Neural cell (in vitro differentiated cells): ENCODE measurements at regions not wholly inside any gene's neighbourhood (a gene's known extent, or its start where the extent isn't known, plus 50 kb on each side); places are given as distances from the start of the nearest gene placed in this dataset.

Experiments used
- H2AFZ ChIP-seq: fragments of 200-600, 300-800 bp; sonication (generic), shearing (Covaris generic); 2 replicates; pipeline ENCODE4 v1.6.0; 2014; ENCODE audit warnings: low read depth, mild to moderate bottlenecking, antibody characterized with exemption, low read length, moderate library complexity
- H3F3A ChIP-seq: fragments of 200-600 bp; shearing (Covaris generic); 2 replicates; pipeline ENCODE4 v1.6.1; 2016; ENCODE audit warnings: mild to moderate bottlenecking, moderate library complexity, mixed read lengths, antibody characterized with exemption, low read length; ENCODE audit not compliant: insufficient read depth, poor library complexity, severe bottlenecking
- H3K27ac ChIP-seq: fragments of 200-600, 300-800 bp; sonication (generic), shearing (Covaris generic); 2 replicates; pipeline ENCODE4 v1.5.1; 2014; ENCODE audit warnings: mild to moderate bottlenecking, low read length, moderate library complexity
- H3K27me3 ChIP-seq: fragments of 300-800, 200-600 bp; sonication (generic), shearing (Covaris generic); 2 replicates; pipeline ENCODE4 v1.6.0; 2014; ENCODE audit warnings: mild to moderate bottlenecking, low read depth, low read length, moderate library complexity; ENCODE audit not compliant: insufficient read depth
- H3K36me3 ChIP-seq: fragments of 300-800, 200-600 bp; sonication (generic), shearing (Covaris generic); 2 replicates; pipeline ENCODE4 v1.5.1; 2014; ENCODE audit warnings: mild to moderate bottlenecking, antibody characterized with exemption, low read length, moderate library complexity; ENCODE audit not compliant: insufficient read depth
- H3K4me2 ChIP-seq: fragments of 300-800, 200-600 bp; sonication (generic), shearing (Covaris generic); 2 replicates; pipeline ENCODE4 v1.6.0; 2014; ENCODE audit warnings: mild to moderate bottlenecking, low read length
- H3K4me3 ChIP-seq: fragments of 300-800, 200-600 bp; sonication (generic), shearing (Covaris generic); 2 replicates; pipeline ENCODE4 v1.5.1; 2014; ENCODE audit warnings: mild to moderate bottlenecking, low read length, moderate library complexity
- H3K79me2 ChIP-seq: fragments of 200-600 bp; shearing (Covaris generic); replicated peaks from 2 replicates; pipeline ENCODE4 v1.6.0; 2014; ENCODE audit warnings: mild to moderate bottlenecking, low read length, moderate library complexity; ENCODE audit not compliant: insufficient read depth
- H3K9ac ChIP-seq: fragments of 300-800, 200-600 bp; sonication (generic), shearing (Covaris generic); 2 replicates; pipeline ENCODE4 v1.6.1; 2016; ENCODE audit warnings: mild to moderate bottlenecking, low read length, mixed read lengths
- H3K9me2 ChIP-seq: fragments of 200-600 bp; shearing (Covaris generic); 2 replicates; pipeline ENCODE4 v1.6.1; 2016; ENCODE audit warnings: mild to moderate bottlenecking, low read length, mixed read lengths; ENCODE audit not compliant: insufficient read depth
- H3K9me3 ChIP-seq: fragments of 200-600, 300-800 bp; sonication (generic), shearing (Covaris generic); 2 replicates; pipeline ENCODE4 v1.6.1; 2016; ENCODE audit warnings: mild to moderate bottlenecking, mixed run types, low read length, moderate library complexity, mixed read lengths
- H4K20me1 ChIP-seq: fragments of 200-600 bp; shearing (Covaris generic); 2 replicates; pipeline ENCODE4 v1.6.1; 2016; ENCODE audit warnings: mild to moderate bottlenecking, mixed run types; ENCODE audit not compliant: insufficient read depth
- EP300 ChIP-seq: fragments of 450-650 bp; conservative IDR thresholded peaks from 2 replicates; pipeline ENCODE4 v1.6.1; 2014; ENCODE audit warnings: antibody characterized with exemption, mild to moderate bottlenecking, moderate library complexity; ENCODE audit not compliant: poor library complexity, severe bottlenecking
- EZH2 ChIP-seq: fragments of 200-600, 300-800 bp; shearing (Covaris generic), sonication (generic); IDR thresholded peaks from 2 replicates; pipeline ENCODE4 v1.6.1; 2014; ENCODE audit warnings: antibody characterized with exemption, low read length, borderline replicate concordance, mild to moderate bottlenecking; ENCODE audit not compliant: insufficient read depth, poor library complexity, severe bottlenecking
- MXI1 ChIP-seq: fragments of 450-650 bp; conservative IDR thresholded peaks from 2 replicates; pipeline ENCODE4 v1.6.1; 2014; ENCODE audit warnings: antibody characterized with exemption, mild to moderate bottlenecking; ENCODE audit not compliant: poor library complexity, severe bottlenecking
- POLR2AphosphoS5 ChIP-seq: IDR thresholded peaks from 2 replicates; pipeline ENCODE4 v1.6.1; 2012
- RAD21 ChIP-seq: fragments of 450-650 bp; conservative IDR thresholded peaks from 2 replicates; pipeline ENCODE4 v1.6.1; 2014; ENCODE audit warnings: antibody characterized with exemption, mild to moderate bottlenecking, moderate library complexity
- SMC3 ChIP-seq: fragments of 450-650 bp; conservative IDR thresholded peaks from 2 replicates; pipeline ENCODE4 v1.6.1; 2014; ENCODE audit warnings: antibody characterized with exemption, mild to moderate bottlenecking, moderate library complexity; ENCODE audit not compliant: poor library complexity
- TAF1 ChIP-seq: IDR thresholded peaks from 2 replicates; pipeline ENCODE4 v1.6.1; 2012; ENCODE audit warnings: low read depth
- TF ChIP-seq, protein P1 (sequence below): fragments of 450-650 bp; IDR thresholded peaks from 2 replicates; pipeline ENCODE4 v1.5.1; 2014; ENCODE audit warnings: antibody characterized with exemption, mild to moderate bottlenecking, moderate library complexity; ENCODE audit not compliant: poor library complexity, severe bottlenecking
- TF ChIP-seq, protein P2 (sequence below): IDR thresholded peaks from 2 replicates; pipeline ENCODE4 v1.6.1; 2012; ENCODE audit warnings: borderline replicate concordance

DNA sequence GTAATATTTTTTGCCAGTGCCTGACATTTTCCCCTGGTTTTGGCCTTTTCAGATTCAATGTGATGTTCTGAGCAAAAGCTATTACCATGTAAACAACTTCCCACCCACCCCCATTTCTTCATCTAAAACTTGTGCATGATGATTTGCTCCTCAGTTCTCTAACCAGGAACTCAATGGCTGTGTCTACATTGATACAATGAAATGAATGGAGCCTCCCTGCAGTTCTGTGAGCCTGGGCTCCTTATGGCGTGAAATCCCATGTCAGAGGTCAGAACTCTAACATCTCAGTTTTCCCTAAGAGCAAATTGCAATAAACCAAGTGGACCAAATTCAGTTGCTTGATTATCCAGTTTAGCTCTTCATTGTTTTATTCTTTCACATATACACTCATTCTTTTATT is 534.8 kb upstream of the LCORL start:
- H3K4me2 ChIP-seq: no peak overlapping the region
- no peak overlapping the region for H3K4me3 ChIP-seq
- no peaks in the 10 kb centered on the region for H3F3A ChIP-seq
- TF ChIP-seq POLR2AphosphoS5 (no peak), EP300 (no peak), EZH2 (no peak), TAF1 (no peak), RAD21 (no peak), MXI1 (no peak)
- TF ChIP-seq, protein P1, sequence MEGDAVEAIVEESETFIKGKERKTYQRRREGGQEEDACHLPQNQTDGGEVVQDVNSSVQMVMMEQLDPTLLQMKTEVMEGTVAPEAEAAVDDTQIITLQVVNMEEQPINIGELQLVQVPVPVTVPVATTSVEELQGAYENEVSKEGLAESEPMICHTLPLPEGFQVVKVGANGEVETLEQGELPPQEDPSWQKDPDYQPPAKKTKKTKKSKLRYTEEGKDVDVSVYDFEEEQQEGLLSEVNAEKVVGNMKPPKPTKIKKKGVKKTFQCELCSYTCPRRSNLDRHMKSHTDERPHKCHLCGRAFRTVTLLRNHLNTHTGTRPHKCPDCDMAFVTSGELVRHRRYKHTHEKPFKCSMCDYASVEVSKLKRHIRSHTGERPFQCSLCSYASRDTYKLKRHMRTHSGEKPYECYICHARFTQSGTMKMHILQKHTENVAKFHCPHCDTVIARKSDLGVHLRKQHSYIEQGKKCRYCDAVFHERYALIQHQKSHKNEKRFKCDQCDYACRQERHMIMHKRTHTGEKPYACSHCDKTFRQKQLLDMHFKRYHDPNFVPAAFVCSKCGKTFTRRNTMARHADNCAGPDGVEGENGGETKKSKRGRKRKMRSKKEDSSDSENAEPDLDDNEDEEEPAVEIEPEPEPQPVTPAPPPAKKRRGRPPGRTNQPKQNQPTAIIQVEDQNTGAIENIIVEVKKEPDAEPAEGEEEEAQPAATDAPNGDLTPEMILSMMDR: no peak
- H3K9ac ChIP-seq: no peak overlapping the region
- no peak overlapping the region for H2AFZ ChIP-seq
- no peak overlapping the region for H3K27ac ChIP-seq
- H3K27me3 ChIP-seq: no peaks in the 10 kb centered on the region
- no peaks in the 10 kb centered on the region for H3K36me3 ChIP-seq
- no peaks in the 10 kb centered on the region for H3K9me3 ChIP-seq
- H4K20me1 ChIP-seq: no peaks in the 10 kb centered on the region
- H3K9me2 ChIP-seq: no peaks in the 10 kb centered on the region
- no peaks in the 10 kb centered on the region for H3K79me2 ChIP-seq

DNA sequence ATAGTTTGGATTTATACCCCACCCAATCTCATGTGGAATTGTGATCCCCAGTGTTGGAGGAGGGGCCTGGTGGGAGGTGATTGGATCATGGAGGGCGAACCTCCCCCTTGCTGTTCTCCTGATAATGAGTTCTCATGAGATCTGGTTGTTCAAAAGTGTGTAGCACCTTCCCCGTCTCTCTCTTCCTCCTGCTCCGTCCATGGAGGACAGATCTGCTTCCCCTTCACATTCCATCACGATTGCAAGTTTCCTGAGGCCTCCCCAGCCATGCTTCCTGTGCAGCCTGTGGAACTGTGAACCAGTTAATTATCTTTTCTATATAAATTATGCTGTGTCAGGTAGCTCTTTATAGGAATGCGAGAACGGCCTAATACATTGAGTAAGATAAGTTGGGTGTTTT is 518.8 kb upstream of the LCORL start:
- H4K20me1 ChIP-seq: no peaks in the 10 kb centered on the region
- H3F3A ChIP-seq: no peaks in the 10 kb centered on the region
- H3K36me3 ChIP-seq: no peaks in the 10 kb centered on the region
- no peak for TF ChIP-seq POLR2AphosphoS5
- TF ChIP-seq EP300: no peak
- no peak for TF ChIP-seq TAF1
- TF ChIP-seq, protein P1: no peak
- no peak for TF ChIP-seq EZH2
- no peak for TF ChIP-seq MXI1
- TF ChIP-seq RAD21: no peak
- TF ChIP-seq, protein P2, sequence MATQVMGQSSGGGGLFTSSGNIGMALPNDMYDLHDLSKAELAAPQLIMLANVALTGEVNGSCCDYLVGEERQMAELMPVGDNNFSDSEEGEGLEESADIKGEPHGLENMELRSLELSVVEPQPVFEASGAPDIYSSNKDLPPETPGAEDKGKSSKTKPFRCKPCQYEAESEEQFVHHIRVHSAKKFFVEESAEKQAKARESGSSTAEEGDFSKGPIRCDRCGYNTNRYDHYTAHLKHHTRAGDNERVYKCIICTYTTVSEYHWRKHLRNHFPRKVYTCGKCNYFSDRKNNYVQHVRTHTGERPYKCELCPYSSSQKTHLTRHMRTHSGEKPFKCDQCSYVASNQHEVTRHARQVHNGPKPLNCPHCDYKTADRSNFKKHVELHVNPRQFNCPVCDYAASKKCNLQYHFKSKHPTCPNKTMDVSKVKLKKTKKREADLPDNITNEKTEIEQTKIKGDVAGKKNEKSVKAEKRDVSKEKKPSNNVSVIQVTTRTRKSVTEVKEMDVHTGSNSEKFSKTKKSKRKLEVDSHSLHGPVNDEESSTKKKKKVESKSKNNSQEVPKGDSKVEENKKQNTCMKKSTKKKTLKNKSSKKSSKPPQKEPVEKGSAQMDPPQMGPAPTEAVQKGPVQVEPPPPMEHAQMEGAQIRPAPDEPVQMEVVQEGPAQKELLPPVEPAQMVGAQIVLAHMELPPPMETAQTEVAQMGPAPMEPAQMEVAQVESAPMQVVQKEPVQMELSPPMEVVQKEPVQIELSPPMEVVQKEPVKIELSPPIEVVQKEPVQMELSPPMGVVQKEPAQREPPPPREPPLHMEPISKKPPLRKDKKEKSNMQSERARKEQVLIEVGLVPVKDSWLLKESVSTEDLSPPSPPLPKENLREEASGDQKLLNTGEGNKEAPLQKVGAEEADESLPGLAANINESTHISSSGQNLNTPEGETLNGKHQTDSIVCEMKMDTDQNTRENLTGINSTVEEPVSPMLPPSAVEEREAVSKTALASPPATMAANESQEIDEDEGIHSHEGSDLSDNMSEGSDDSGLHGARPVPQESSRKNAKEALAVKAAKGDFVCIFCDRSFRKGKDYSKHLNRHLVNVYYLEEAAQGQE: no peak
- TF ChIP-seq SMC3: no peak
- H3K27me3 ChIP-seq: no peaks in the 10 kb centered on the region
- H3K4me3 ChIP-seq: no peak overlapping the region
- no peak overlapping the region for H3K9ac ChIP-seq
- no peaks in the 10 kb centered on the region for H3K79me2 ChIP-seq
- no peak overlapping the region for H2AFZ ChIP-seq
- H3K27ac ChIP-seq: no peak overlapping the region
- no peaks in the 10 kb centered on the region for H3K9me3 ChIP-seq
- no peaks in the 10 kb centered on the region for H3K9me2 ChIP-seq
- no peak overlapping the region for H3K4me2 ChIP-seq
